ENCODE measurements at regions not wholly inside any gene's neighbourhood (a gene's known extent, or its start where the extent isn't known, plus 50 kb on each side); places are given as distances from the start of the nearest gene placed in this dataset.

DNA sequence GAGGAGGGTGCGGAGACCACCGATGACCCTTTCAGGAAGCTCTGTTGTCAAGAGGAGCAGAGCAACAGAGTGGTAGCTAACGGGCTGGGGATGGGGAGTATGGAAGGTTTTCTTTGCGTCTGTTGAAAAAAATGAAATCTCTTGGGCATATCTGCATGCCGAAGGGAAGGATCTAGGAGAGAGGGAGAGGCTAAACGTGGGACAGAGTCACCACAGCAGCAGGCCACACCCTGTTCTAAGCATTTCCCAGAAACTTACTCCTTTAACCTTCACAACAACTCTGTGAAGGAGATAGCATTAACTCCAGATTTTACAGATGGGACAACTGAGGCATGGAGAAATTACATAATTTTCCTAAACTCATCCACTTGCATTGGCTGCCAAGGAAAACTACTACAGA, 71.8 kb upstream of the EXOC1L start:
- H3K9me3 ChIP-seq (replicated peaks in 1 of 2; ENCODE audit: control insufficient read depth in 1 of 2, insufficient read depth in 1 of 2, low read length in 2 of 2): no peaks in the 10 kb centered on the region
- Mint-ChIP-seq H3K27me3 (ENCODE audit: low read depth in 3 of 3) (peaks cover 1 to 3% (median 2%) of the 10 kb centered on the region in 3 donors), H3K4me3 (no peak overlapping the region), H3K36me3 (no peaks in the 10 kb centered on the region), H3K4me1 (peaks cover 4% of the 10 kb centered on the region), H3K27ac (no peak overlapping the region), H3K9me3 (peaks cover 0 to 4% (median 2%) of the 10 kb centered on the region in 7 donors)
- H3K4me3 ChIP-seq (replicated peaks in 1 of 3; ENCODE audit: low read depth in 2 of 3, low read length in 3 of 3): no peak overlapping the region
- no peak overlapping the region for H2AFZ ChIP-seq (ENCODE audit: insufficient read depth, low read depth, low read length, poor library complexity, severe bottlenecking)
- H3K36me3 ChIP-seq (replicated peaks in 1 of 2; ENCODE audit: control insufficient read depth in 1 of 2, insufficient read depth in 2 of 2, low read length in 2 of 2): no peaks in the 10 kb centered on the region
- no peaks in the 10 kb centered on the region for H3K4me1 ChIP-seq (ENCODE audit: control insufficient read depth in 1 of 2, insufficient read depth in 2 of 2, low read length in 2 of 2)
- no peaks in the 10 kb centered on the region for H4K20me1 ChIP-seq (ENCODE audit: insufficient read depth, low read length)
- TF ChIP-seq CTCF (IDR thresholded peaks at IDR 0.05): no peak
- H3K79me2 ChIP-seq (ENCODE audit: insufficient read depth, low read length): no peaks in the 10 kb centered on the region
- H3K9ac ChIP-seq (ENCODE audit: insufficient read depth, low read length, poor library complexity, severe bottlenecking): no peak overlapping the region
- intact Hi-C loops (cut with micrococcal nuclease): no loop called here
- no peak overlapping the region for H3K4me2 ChIP-seq (replicated peaks; ENCODE audit: extremely low read depth, low read length, poor library complexity, severe bottlenecking)
- H3K27ac ChIP-seq (ENCODE audit: low read depth in 1 of 2, low read length in 2 of 2): no peak overlapping the region
- DNase-seq: no peak
- H3K27me3 ChIP-seq (ENCODE audit: control insufficient read depth in 2 of 2, insufficient read depth in 2 of 2, low read length in 2 of 2): no peaks in the 10 kb centered on the region
- WGBS (ENCODE audit: insufficient coverage): 100% methylated on average over 2 of the region's 6 CpGs

DNA sequence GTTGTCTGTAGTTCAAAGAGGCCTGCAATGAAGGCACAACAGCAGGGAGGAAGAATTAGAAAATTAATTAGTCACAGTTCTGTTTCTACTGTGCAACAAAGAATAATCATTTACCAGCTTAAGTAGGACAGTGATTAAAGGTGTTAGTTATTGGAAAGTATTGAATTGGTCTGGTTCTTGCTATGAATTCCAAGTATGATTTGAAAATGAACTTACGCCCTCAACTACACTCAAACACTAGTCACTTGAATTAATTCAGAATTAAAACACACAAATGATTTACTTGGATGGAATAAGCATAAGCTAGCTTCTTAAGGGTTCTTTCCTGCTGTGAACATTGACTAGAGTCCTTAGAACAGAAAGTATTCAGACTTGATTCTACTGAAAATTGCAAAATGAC, 69.9 kb upstream of the EXOC1L start:
- H3K4me1 Mint-ChIP-seq: peaks cover 4% of the 10 kb centered on the region
- Histone ChIP-seq H3K79me2 (ENCODE audit: insufficient read depth, low read length) (no peaks in the 10 kb centered on the region), H3K4me1 (ENCODE audit: control insufficient read depth in 1 of 2, insufficient read depth in 2 of 2, low read length in 2 of 2) (no peaks in the 10 kb centered on the region), H3K9ac (ENCODE audit: insufficient read depth, low read length, poor library complexity, severe bottlenecking) (no peak overlapping the region), H3K27me3 (ENCODE audit: control insufficient read depth in 2 of 2, insufficient read depth in 2 of 2, low read length in 2 of 2) (no peaks in the 10 kb centered on the region), H2AFZ (ENCODE audit: insufficient read depth, low read depth, low read length, poor library complexity, severe bottlenecking) (no peak overlapping the region), H3K36me3 (replicated peaks in 1 of 2; ENCODE audit: control insufficient read depth in 1 of 2, insufficient read depth in 2 of 2, low read length in 2 of 2) (no peaks in the 10 kb centered on the region), H3K9me3 (replicated peaks in 1 of 2; ENCODE audit: control insufficient read depth in 1 of 2, insufficient read depth in 1 of 2, low read length in 2 of 2) (no peaks in the 10 kb centered on the region), H3K27ac (ENCODE audit: low read depth in 1 of 2, low read length in 2 of 2) (no peak overlapping the region), H3K4me2 (replicated peaks; ENCODE audit: extremely low read depth, low read length, poor library complexity, severe bottlenecking) (no peak overlapping the region), H4K20me1 (ENCODE audit: insufficient read depth, low read length) (no peaks in the 10 kb centered on the region), H3K4me3 (replicated peaks in 1 of 3; ENCODE audit: low read depth in 2 of 3, low read length in 3 of 3) (no peak overlapping the region)
- intact Hi-C loops (cut with micrococcal nuclease): no loop called here
- WGBS (ENCODE audit: insufficient coverage): no CpG with 5 or more reads among the region's 1 CpG
- H3K4me3 Mint-ChIP-seq: no peak overlapping the region
- peaks cover 0 to 4% (median 2%) of the 10 kb centered on the region in 7 donors for H3K9me3 Mint-ChIP-seq
- no peaks in the 10 kb centered on the region for H3K36me3 Mint-ChIP-seq
- no peak for TF ChIP-seq CTCF (IDR thresholded peaks at IDR 0.05)
- peaks cover 1 to 3% (median 2%) of the 10 kb centered on the region in 3 donors for H3K27me3 Mint-ChIP-seq (ENCODE audit: low read depth in 3 of 3)
- no peak overlapping the region for H3K27ac Mint-ChIP-seq
- DNase-seq: no peak

All from CD14-positive monocyte (primary cell).